ACHN (cell line): ENCODE measurements at regions not wholly inside any gene's neighbourhood (a gene's known extent, or its start where the extent isn't known, plus 50 kb on each side); places are given as distances from the start of the nearest gene placed in this dataset.
"Not testable (repeated sequence)": the region's sequence is repeated elsewhere in the genome, so short reads cannot be mapped to it uniquely, and the experiment has no call there.

ENCODE experiments used
- DNase-seq: peaks from one replicate; pipeline ENCODE4 v3.0.0-alpha.2; 2015
- in situ Hi-C: cut with HindIII; loops from 2 replicates; pipeline ENCODE4 v1.10.0; 2017; ENCODE audit warnings: low sequenced_read_pairs, low pct_ligation_motif_present, low pct_unique_long_range_greater_than_20kb

GRCh38 chr3:96267577-96267976, 546.8 kb upstream of the EPHA6 start:
- in situ Hi-C loops, result no loop called here
- peak; percentile 1 for DNase-seq

GRCh38 chr3:96294143-96294542, 520.3 kb upstream of the EPHA6 start:
- in situ Hi-C loops, result no loop called here
- no peak for DNase-seq

- in situ Hi-C loops, result no loop called here
- no peak for DNase-seq
These were observed 513.7 kb upstream of the EPHA6 start for GRCh38 chr3:96300743-96301142.

- in situ Hi-C loops, result no loop called here
- DNase-seq, result no peak
These were observed 495.2 kb upstream of the EPHA6 start for GRCh38 chr3:96319166-96319565.

- in situ Hi-C loops, result no loop called here
- no peak for DNase-seq
These were observed 490.3 kb upstream of the EPHA6 start for GRCh38 chr3:96324087-96324486.

- DNase-seq, result no peak
- in situ Hi-C loops, result no loop called here
These were observed 483.6 kb upstream of the EPHA6 start for GRCh38 chr3:96330795-96331194.

GRCh38 chr3:96331341-96331740, 483.1 kb upstream of the EPHA6 start:
- peak; percentile 26 for DNase-seq
- in situ Hi-C loops, result no loop called here

GRCh38 chr3:96334779-96335178, 479.6 kb upstream of the EPHA6 start:
- in situ Hi-C loops, result no loop called here
- no peak for DNase-seq

- in situ Hi-C loops, result no loop called here
These were observed 467.1 kb upstream of the EPHA6 start for GRCh38 chr3:96347289-96347688.

GRCh38 chr3:96351598-96351997, 462.8 kb upstream of the EPHA6 start:
- in situ Hi-C loops, DNase-seq: not testable (repeated sequence)

More at GRCh38 chr3:96347289-96347688, 467.1 kb upstream of the EPHA6 start:
- no peak for DNase-seq

- DNase-seq, result no peak
- in situ Hi-C loops, result no loop called here
These were observed 460.3 kb upstream of the EPHA6 start for GRCh38 chr3:96354106-96354505.

GRCh38 chr3:96354742-96355141, 459.7 kb upstream of the EPHA6 start:
- in situ Hi-C loops, result no loop called here

GRCh38 chr3:96361241-96361640, 453.2 kb upstream of the EPHA6 start:
- in situ Hi-C loops, result no loop called here
- no peak for DNase-seq

More at GRCh38 chr3:96354742-96355141, 459.7 kb upstream of the EPHA6 start:
- DNase-seq, result peak; percentile 1

- DNase-seq, result no peak
- in situ Hi-C loops, result no loop called here
These were observed 443.8 kb upstream of the EPHA6 start for GRCh38 chr3:96370637-96371036.

GRCh38 chr3:96410006-96410730, 404.2 kb upstream of the EPHA6 start:
- in situ Hi-C loops, result no loop called here
- no peak for DNase-seq

GRCh38 chr3:96416549-96417255, 397.7 kb upstream of the EPHA6 start:
- DNase-seq, result no peak

GRCh38 chr3:96428097-96428496, 386.3 kb upstream of the EPHA6 start:
- no peak for DNase-seq
- in situ Hi-C loops, result no loop called here

More at GRCh38 chr3:96416549-96417255, 397.7 kb upstream of the EPHA6 start:
- in situ Hi-C loops, result no loop called here

- in situ Hi-C loops, result no loop called here
- DNase-seq, result no peak
These were observed 384.3 kb upstream of the EPHA6 start for GRCh38 chr3:96430079-96430478.

- no peak for DNase-seq
- in situ Hi-C loops, result no loop called here
These were observed 379.7 kb upstream of the EPHA6 start for GRCh38 chr3:96434651-96435050.

- in situ Hi-C loops, result no loop called here
- DNase-seq, result no peak
These were observed 365.0 kb upstream of the EPHA6 start for GRCh38 chr3:96449346-96449745.
